ENCODE measurements at regions not wholly inside any gene's neighbourhood (a gene's known extent, or its start where the extent isn't known, plus 50 kb on each side); places are given as distances from the start of the nearest gene placed in this dataset.

- H3K4me1 Mint-ChIP-seq = no peaks in the 10 kb centered on the region
- no peak for DNase-seq
- H3K27ac Mint-ChIP-seq = no peak overlapping the region
- H3K27me3 Mint-ChIP-seq = no peaks in the 10 kb centered on the region
- no peaks in the 10 kb centered on the region for H3K9me3 Mint-ChIP-seq (ENCODE audit: low read depth)
- CTCF ChIA-PET = no interaction called here
- no peak for ATAC-seq
- H3K4me3 Mint-ChIP-seq = no peak overlapping the region
- no peaks in the 10 kb centered on the region for H3K36me3 Mint-ChIP-seq
Observed at GRCh38 chr2:103153580-103154284, 391.9 kb downstream of the TMEM182 start.

- CTCF ChIA-PET = no interaction called here
- no peaks in the 10 kb centered on the region for H3K4me1 Mint-ChIP-seq
- H3K4me3 Mint-ChIP-seq = no peak overlapping the region
- no peak overlapping the region for H3K27ac Mint-ChIP-seq
- no peaks in the 10 kb centered on the region for H3K36me3 Mint-ChIP-seq
- H3K9me3 Mint-ChIP-seq (ENCODE audit: low read depth) = no peaks in the 10 kb centered on the region
- ATAC-seq (no peak), DNase-seq (no peak)
- H3K27me3 Mint-ChIP-seq = no peaks in the 10 kb centered on the region
Observed at GRCh38 chr2:103155308-103155707, 393.5 kb downstream of the TMEM182 start.

- Mint-ChIP-seq H3K9me3 (ENCODE audit: low read depth) (no peaks in the 10 kb centered on the region), H3K27me3 (no peaks in the 10 kb centered on the region), H3K4me1 (no peaks in the 10 kb centered on the region), H3K4me3 (no peak overlapping the region), H3K27ac (no peak overlapping the region), H3K36me3 (no peaks in the 10 kb centered on the region)
- no peak for ATAC-seq
- CTCF ChIA-PET = no interaction called here
- DNase-seq = no peak
Observed at GRCh38 chr2:103159018-103159417, 397.2 kb downstream of the TMEM182 start.

- H3K9me3 Mint-ChIP-seq (ENCODE audit: low read depth) = no peaks in the 10 kb centered on the region
- DNase-seq = no peak
Observed at GRCh38 chr2:103161456-103162289, 399.8 kb downstream of the TMEM182 start.

GRCh38 chr2:103164748-103165147 is 402.9 kb downstream of the TMEM182 start:
- ATAC-seq (no peak), DNase-seq (no peak)
- Mint-ChIP-seq H3K4me1 (no peaks in the 10 kb centered on the region), H3K27ac (no peak overlapping the region), H3K27me3 (no peaks in the 10 kb centered on the region), H3K9me3 (ENCODE audit: low read depth) (no peaks in the 10 kb centered on the region), H3K4me3 (no peak overlapping the region), H3K36me3 (no peaks in the 10 kb centered on the region)
- CTCF ChIA-PET = no interaction called here

More at GRCh38 chr2:103161456-103162289, 399.8 kb downstream of the TMEM182 start:
- Mint-ChIP-seq H3K27ac (no peak overlapping the region), H3K36me3 (no peaks in the 10 kb centered on the region), H3K4me1 (no peaks in the 10 kb centered on the region), H3K4me3 (no peak overlapping the region), H3K27me3 (no peaks in the 10 kb centered on the region)
- CTCF ChIA-PET = interaction anchor here (0.8 to 1.8 kb wide), 3 partner anchors 12 to 1688 kb away, joined by 3 to 5 read pairs (median 4); no protein-coding TSS in a partner anchor
- ATAC-seq = no peak

GRCh38 chr2:103165836-103166235 is 404.0 kb downstream of the TMEM182 start:
- no peaks in the 10 kb centered on the region for H3K27me3 Mint-ChIP-seq
- CTCF ChIA-PET = no interaction called here
- no peaks in the 10 kb centered on the region for H3K9me3 Mint-ChIP-seq (ENCODE audit: low read depth)

GRCh38 chr2:103166456-103167324 is 404.9 kb downstream of the TMEM182 start:
- DNase-seq (no peak), ATAC-seq (no peak)
- Mint-ChIP-seq H3K27me3 (no peaks in the 10 kb centered on the region), H3K9me3 (ENCODE audit: low read depth) (no peaks in the 10 kb centered on the region), H3K27ac (no peak overlapping the region), H3K4me1 (no peaks in the 10 kb centered on the region), H3K36me3 (no peaks in the 10 kb centered on the region), H3K4me3 (no peak overlapping the region)
- CTCF ChIA-PET = no interaction called here

More at GRCh38 chr2:103165836-103166235, 404.0 kb downstream of the TMEM182 start:
- H3K36me3 Mint-ChIP-seq = no peaks in the 10 kb centered on the region
- H3K27ac Mint-ChIP-seq = no peak overlapping the region
- ATAC-seq (no peak), DNase-seq (no peak)
- no peaks in the 10 kb centered on the region for H3K4me1 Mint-ChIP-seq
- H3K4me3 Mint-ChIP-seq = no peak overlapping the region

- ATAC-seq = no peak
- H3K27me3 Mint-ChIP-seq = no peaks in the 10 kb centered on the region
- H3K27ac Mint-ChIP-seq = no peak overlapping the region
- CTCF ChIA-PET = no interaction called here
- H3K4me3 Mint-ChIP-seq = no peak overlapping the region
- no peak for DNase-seq
- no peaks in the 10 kb centered on the region for H3K9me3 Mint-ChIP-seq (ENCODE audit: low read depth)
- H3K36me3 Mint-ChIP-seq = no peaks in the 10 kb centered on the region
- no peaks in the 10 kb centered on the region for H3K4me1 Mint-ChIP-seq
Observed at GRCh38 chr2:103167599-103167998, 405.8 kb downstream of the TMEM182 start.

GRCh38 chr2:103169861-103170260 is 408.0 kb downstream of the TMEM182 start:
- Mint-ChIP-seq H3K9me3 (ENCODE audit: low read depth) (no peaks in the 10 kb centered on the region), H3K4me1 (no peaks in the 10 kb centered on the region), H3K36me3 (no peaks in the 10 kb centered on the region), H3K27me3 (no peaks in the 10 kb centered on the region), H3K4me3 (no peak overlapping the region), H3K27ac (no peak overlapping the region)
- ATAC-seq (no peak), DNase-seq (no peak)
- CTCF ChIA-PET = no interaction called here

- no peaks in the 10 kb centered on the region for H3K36me3 Mint-ChIP-seq
- ATAC-seq (no peak), DNase-seq (no peak)
- CTCF ChIA-PET = no interaction called here
- H3K4me1 Mint-ChIP-seq = no peaks in the 10 kb centered on the region
- no peaks in the 10 kb centered on the region for H3K27me3 Mint-ChIP-seq
- H3K9me3 Mint-ChIP-seq (ENCODE audit: low read depth) = no peaks in the 10 kb centered on the region
- no peak overlapping the region for H3K4me3 Mint-ChIP-seq
- H3K27ac Mint-ChIP-seq = no peak overlapping the region
Observed at GRCh38 chr2:103172821-103173220, 411.0 kb downstream of the TMEM182 start.

GRCh38 chr2:103174711-103175110 is 412.9 kb downstream of the TMEM182 start:
- ATAC-seq = no peak
- Mint-ChIP-seq H3K27me3 (no peaks in the 10 kb centered on the region), H3K27ac (no peak overlapping the region)

GRCh38 chr2:103176294-103176915 is 414.6 kb downstream of the TMEM182 start:
- H3K4me3 Mint-ChIP-seq = no peak overlapping the region
- no peaks in the 10 kb centered on the region for H3K27me3 Mint-ChIP-seq
- H3K36me3 Mint-ChIP-seq = no peaks in the 10 kb centered on the region
- H3K4me1 Mint-ChIP-seq = no peaks in the 10 kb centered on the region
- H3K9me3 Mint-ChIP-seq (ENCODE audit: low read depth) = no peaks in the 10 kb centered on the region
- CTCF ChIA-PET = no interaction called here
- ATAC-seq (no peak), DNase-seq (no peak)
- no peak overlapping the region for H3K27ac Mint-ChIP-seq

More at GRCh38 chr2:103174711-103175110, 412.9 kb downstream of the TMEM182 start:
- H3K36me3 Mint-ChIP-seq = no peaks in the 10 kb centered on the region
- no peaks in the 10 kb centered on the region for H3K4me1 Mint-ChIP-seq
- no peak overlapping the region for H3K4me3 Mint-ChIP-seq
- no peak for DNase-seq
- H3K9me3 Mint-ChIP-seq (ENCODE audit: low read depth) = no peaks in the 10 kb centered on the region
- CTCF ChIA-PET = no interaction called here

- no peak overlapping the region for H3K4me3 Mint-ChIP-seq
- H3K4me1 Mint-ChIP-seq = no peaks in the 10 kb centered on the region
- ATAC-seq (no peak), DNase-seq (no peak)
- CTCF ChIA-PET = no interaction called here
- H3K27me3 Mint-ChIP-seq = no peaks in the 10 kb centered on the region
- no peaks in the 10 kb centered on the region for H3K36me3 Mint-ChIP-seq
- no peaks in the 10 kb centered on the region for H3K9me3 Mint-ChIP-seq (ENCODE audit: low read depth)
- no peak overlapping the region for H3K27ac Mint-ChIP-seq
Observed at GRCh38 chr2:103179798-103180197, 418.0 kb downstream of the TMEM182 start.
